Adrenal gland (tissue), 5 donors: ENCODE measurements at regions not wholly inside any gene's neighbourhood (a gene's known extent, or its start where the extent isn't known, plus 50 kb on each side); places are given as distances from the start of the nearest gene placed in this dataset.

Experiments used
- CTCF ChIP-seq, 6 experiments: fragments of 450-650 bp in 4 of 6; fragments of 200-600 bp in 2 of 6; sonication (generic) in 1 of 6; IDR thresholded peaks; 1 replicate in 5 of 6; 2 replicates in 1 of 6; pipeline versions ENCODE4 v1.5.1 to v1.8.0; 2016 to 2021; ENCODE audit warnings: antibody characterized with exemption in 6 of 6, mild to moderate bottlenecking in 2 of 6, moderate library complexity in 1 of 6
- POLR2A ChIP-seq, 2 donors: fragments of 450-650 bp; IDR thresholded peaks; one replicate each; pipeline ENCODE4 v1.6.1; 2017; ENCODE audit warnings: antibody characterized with exemption in 2 of 2, mild to moderate bottlenecking in 2 of 2, moderate library complexity in 1 of 2
- donor health status: DM: no; HTN: no; CAD: no.

- TF ChIP-seq CTCF (IDR thresholded peaks at IDR 0.05) (no peak), POLR2A (IDR thresholded peaks at IDR 0.05) (no peak)
Observed at GRCh38 chr5:135279328-135279727, 119.7 kb downstream of the MACROH2A1 start.
